ENCODE measurements at regions not wholly inside any gene's neighbourhood (a gene's known extent, or its start where the extent isn't known, plus 50 kb on each side); places are given as distances from the start of the nearest gene placed in this dataset.
"Not testable (repeated sequence)": the region's sequence is repeated elsewhere in the genome, so short reads cannot be mapped to it uniquely, and the experiment has no call there.

DNA sequence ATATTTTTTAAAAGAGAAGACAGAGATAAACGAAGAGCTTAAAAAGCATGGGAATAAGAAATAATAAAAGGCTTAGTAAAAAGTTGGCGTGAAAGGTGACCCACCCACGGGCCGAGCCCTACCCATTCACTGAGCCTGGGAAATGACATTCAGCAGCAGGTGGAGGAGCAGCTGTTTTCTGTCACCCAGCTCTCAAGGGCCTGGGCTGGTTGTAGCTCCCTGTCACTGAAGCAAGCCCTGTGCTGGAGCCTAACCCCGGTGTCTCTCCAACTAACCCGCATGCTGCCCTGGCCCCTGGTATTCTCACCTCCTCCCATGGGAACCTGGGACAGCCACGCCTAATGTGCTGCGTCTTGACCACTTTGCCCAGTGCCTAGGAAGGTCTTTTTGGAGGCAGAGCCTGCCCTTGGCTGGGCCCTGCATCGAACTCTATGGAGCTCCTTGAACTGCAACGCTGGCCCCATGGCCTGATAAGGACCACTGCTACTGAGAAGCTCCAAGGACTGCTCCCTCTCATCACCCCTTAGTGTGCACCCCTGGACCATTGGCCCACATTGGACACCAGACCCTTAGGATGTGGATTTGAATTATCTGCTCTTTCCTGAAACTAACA, 68.8 kb upstream of the IYD start:
- DNase-seq: no peak

DNA sequence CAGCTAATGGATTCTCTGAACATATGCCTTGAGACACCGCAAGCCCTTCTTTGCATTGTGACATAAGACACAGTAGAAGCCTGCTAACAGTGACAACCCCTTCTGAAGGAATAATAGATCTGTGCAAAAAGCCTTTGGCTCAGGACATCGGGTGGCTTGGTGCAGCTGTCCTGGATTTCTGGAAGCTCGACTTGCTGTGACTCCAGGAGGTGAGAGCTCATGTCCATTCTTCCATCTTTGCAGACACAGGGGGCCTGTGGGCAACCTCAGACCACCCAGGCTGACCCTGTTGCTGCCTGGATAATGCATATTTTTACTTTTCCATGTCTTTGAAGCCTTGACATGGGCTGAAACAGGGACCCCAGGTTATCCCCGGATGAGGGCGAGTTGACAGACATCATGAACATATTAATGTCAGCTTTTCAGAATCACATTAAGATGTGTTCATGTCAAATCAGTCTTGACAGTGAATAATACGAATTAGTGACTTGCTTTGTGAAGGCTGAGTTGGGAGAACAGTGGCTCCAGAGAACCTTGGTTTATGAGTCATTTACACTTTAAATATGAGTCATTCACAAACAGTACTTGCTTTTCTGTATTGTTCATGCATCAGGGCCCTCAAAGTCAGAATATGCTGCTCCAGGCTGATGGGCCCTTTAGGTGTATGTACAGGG, 66.8 kb upstream of the IYD start:
- DNase-seq: peak; percentile 62

DNA sequence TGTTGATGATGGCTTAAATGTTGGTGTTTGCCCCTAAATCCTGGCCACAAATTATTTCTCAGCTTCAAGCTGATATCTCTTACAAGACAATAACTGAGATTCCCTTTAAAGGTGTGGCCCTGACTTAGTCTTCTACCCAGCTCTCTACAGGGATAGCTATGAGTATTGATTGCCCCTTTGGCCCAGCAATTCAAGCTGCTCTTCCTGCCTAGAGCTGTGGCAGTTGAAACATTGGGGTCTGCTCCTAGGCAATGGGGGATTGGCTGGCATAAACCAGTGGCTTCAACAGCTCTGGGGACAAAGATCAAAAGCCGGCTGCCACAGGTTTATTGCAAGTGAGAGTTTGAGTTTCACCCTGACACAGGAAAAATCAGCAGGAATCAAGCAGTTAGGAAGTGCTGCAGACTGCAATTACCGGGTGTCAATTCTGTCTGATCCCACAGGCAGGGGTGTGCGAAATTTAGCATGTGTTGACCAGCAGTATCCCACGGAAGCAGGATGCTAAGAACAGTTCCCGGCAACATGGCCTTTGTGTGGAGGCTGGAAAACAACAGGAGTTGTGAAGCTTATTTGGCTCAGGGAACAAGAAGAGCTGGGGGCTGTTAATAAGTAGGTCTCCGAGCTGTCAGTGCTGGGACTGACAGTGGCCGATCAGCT, 66.2 kb upstream of the IYD start:
- peak; percentile 10 for DNase-seq

DNA sequence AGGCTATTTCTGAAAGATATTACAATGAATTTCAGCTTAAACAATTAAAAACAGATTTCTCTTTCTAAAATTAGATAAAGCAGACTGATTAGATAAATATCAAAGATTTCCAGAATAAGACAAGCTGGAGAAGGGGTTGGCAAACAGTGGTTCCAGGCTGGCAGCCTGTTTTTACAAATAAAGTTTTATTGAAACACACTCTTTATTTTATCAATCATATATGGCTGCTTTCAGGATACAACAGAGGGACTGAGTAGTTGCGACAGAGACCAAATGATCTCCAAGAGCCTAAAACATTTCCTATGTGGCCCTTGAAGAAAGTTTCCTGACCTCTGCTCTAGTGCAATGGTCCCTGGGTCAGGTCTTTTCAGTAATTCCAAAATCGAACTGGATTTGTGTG, 65.6 kb upstream of the IYD start:
- DNase-seq: no peak

DNA sequence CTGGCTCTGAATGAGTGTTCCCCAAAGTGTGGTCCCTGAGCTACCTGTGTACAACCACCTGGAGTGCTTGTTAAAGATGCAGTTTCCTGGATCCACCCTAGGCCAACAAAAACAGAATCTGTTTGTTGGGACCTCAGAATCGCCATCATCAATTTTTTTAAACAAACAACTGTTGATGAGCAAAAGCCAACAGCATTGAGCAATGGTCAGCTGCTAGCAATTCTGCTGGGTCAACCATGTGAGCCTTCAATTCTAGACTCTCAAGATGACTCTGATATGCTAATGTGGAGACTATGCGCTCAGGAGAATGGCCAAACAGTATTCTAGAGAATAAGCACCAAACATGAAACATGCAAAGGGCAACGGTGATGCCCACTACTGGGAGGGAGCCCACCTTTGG, 64.4 kb upstream of the IYD start:
- no peak for DNase-seq

DNA sequence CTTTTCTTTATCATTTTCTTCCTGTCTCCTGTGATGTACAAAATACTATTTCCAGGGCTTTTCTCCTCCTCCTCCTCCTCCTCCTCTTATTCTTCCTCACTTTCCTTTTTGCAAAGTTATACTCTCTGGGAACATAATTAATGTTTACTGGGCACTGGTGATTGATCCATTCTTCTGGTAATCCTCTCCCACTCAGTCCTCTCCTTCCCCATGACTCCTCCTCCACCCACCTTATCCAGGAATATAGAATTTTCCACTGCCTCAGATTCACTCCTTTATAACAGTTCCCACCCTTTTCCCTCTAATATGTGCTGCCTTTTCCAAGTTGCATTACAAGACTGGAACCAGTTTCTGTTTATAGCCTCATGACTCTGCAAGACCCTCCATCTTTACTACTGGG, 62.5 kb upstream of the IYD start:
- no peak for DNase-seq

DNA sequence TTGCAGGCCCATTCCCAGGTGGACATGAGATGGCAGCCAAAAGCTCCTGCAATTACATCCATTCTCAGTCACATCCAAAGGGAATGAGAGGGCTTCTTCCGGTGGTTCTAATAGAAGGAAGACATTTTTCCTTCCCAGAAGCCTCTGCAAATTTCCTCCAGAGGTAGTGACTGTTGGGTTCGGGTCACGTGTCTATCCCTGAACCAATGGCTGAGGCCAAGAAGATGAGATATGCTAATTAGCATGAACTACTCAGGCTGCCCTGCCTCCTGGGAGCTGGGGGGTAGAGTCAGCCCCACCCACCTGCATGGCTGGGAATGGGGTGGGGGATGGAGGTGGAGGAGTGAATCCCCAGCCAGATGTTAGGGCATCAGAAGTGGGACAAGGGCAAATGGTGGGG, 61.3 kb upstream of the IYD start:
- DNase-seq: no peak

DNA sequence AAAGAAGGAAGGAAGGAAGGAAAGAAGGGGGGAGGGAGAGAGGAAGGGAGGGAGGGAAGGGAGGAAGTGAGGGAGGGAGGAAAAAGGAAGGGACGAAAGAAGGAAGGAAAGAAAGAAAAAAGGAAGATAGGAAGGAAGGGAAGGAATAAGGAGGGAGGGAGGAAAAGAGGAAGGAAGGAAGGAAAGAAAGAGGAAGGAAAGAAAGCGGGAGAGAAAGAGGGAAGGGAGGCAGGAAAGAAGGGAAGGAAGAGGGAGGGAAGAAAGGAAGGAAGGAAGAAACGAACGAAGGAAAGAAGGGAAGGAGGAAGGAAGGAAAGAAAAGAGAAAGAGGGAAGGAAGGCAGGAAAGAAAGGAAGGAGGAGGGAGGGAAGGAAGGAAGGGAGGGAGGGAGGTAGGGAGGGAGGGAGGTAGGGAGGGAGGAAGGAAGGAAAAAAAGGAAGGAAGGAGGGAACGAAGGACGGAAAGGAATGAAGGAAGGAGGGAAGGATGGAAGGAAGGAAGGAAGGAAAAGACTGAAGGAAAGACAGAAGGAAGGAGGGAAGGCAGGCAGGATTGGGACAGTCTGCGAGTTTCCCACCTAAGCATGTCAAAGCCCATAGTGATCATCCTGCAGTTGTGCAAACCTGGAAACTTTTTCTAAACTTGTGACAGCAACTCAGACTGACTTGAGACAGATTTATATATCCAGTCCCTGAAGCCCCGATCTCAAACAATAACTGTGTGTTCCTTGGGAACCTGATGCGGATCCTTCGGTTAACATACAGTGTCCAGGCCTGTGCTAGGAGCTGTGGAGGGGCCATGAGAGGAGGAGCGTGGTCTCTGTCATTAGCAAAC, 59.8 kb upstream of the IYD start:
- no peak for DNase-seq

DNA sequence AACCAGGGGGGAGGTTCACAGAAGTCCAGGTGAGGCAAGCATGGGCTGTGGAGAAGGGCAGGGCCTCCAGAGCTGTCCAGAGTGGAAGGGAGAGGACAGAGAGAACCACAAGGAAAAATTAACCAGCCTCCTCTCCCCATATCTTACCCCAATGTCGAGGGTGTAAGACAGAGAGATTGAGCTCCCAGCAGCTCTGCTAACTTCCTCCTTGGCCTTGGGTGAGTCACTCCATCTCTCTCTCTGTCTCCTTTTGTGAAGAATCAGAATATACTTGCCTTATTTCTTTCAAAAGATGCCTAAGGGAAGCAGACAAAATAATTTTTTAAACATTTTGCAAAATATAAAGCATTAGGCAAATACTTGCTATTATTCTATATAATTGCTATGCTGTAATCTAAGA, 58.3 kb upstream of the IYD start:
- no peak for DNase-seq

DNA sequence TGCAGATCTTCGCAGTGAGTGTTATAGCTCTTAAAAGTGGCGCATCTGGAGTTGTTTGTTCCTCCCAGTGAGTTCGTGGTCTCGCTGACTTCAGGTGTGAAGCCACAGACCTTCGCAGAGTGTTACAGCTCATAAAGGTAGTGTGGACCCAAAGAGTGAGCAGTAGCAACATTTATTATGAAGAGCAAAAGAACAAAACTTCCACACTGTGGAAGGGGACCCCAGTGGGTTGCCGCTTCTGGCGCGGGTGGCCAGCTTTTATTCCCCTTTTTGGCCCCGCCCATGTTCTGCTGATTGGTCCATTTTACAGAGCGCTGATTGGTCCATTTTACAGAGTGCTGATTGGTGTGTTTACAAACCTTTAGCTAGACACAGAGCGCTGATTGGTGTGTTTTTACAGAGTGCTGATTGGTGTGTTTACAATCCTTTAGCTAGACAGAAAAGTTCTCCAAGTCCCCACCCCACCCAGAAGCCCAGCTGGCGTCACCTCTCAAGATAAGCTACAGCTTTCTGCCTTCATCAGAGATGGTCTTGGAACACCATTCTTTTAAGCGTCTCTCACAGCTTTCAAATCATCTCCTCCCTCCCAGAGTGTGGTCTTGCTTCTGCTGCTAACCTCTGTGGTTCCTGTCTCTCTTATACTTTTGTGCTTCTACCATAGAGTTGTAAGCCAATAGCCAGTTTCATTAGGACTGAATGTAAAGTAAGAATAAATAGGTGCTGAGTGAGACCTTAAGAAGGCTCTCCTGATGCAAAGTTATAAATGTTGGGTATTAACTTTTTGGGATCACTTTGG, 57.5 kb upstream of the IYD start:
- DNase-seq: not testable (repeated sequence)

DNA sequence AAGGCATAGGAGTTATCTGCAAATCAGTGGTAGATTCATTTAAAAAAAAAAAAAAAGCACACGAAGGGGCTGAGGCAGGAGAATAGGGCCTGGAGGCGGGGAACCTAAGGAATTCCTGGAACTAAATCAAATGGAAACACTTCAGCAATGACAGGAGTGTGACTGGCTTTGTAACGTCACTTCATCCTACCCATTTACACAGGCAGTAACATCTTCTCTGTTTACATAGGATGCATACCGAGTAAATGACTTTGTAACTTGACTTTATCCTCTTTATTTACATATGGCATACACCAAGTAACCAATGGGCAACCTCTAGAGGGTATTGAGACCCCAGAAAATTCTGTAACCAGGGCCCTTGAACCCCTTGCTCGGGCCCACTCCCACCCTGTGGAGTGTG, 56.4 kb upstream of the IYD start:
- no peak for DNase-seq

DNA sequence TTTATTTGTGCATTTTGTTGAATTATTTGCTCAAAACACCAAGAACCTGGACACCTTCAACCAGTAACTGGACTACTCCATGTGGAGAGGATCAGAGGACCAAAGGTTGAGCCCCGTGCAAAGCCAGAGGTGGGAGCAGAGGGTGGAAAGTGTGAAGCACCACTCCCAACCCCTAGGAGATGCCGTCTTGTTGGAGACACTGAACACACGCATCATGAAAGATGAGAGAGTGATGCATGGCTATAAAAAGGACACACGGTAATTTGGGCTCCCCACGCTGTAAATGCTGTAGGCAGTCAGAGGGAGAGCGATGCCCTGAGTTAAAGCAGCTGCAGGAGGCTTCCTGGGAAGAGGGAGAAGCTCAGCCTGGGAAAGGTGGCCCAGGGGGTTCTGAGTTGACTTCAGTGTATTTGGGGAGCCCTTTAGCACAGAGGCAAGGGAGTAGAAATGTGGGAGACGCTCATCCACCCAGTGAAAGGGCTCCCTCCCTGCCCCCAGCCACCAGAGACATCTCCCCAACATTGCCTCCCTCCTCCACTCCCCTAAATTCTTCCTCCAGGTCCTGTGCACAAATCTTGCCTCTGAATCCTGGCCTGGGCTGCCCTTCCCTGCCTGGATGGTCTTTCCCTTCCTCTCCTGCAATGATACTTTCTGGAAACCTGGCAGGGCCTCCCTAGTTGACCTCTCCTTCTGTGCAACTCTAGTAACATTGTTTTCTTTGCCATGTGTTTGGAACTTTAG, 55.8 kb upstream of the IYD start:
- DNase-seq: no peak

DNA sequence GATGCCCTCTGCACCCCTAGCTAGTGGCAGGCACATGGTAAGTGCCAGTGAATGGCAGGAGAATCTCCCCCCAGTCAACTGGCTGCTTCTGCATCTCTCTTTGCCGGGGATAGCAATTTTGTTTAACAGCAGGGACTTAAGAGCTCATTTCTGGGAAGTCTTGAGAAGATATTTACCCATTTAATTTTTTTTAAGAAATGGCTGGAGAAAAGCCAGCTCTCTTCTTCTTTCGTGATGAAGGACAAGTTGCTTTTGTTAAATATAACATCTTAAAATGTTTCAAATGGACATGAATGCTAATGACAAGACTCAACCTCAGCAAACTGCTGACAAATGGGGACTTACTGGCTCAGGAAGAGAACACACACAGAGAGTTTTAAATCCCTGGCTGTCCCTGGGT, 55.0 kb upstream of the IYD start:
- no peak for DNase-seq

DNA sequence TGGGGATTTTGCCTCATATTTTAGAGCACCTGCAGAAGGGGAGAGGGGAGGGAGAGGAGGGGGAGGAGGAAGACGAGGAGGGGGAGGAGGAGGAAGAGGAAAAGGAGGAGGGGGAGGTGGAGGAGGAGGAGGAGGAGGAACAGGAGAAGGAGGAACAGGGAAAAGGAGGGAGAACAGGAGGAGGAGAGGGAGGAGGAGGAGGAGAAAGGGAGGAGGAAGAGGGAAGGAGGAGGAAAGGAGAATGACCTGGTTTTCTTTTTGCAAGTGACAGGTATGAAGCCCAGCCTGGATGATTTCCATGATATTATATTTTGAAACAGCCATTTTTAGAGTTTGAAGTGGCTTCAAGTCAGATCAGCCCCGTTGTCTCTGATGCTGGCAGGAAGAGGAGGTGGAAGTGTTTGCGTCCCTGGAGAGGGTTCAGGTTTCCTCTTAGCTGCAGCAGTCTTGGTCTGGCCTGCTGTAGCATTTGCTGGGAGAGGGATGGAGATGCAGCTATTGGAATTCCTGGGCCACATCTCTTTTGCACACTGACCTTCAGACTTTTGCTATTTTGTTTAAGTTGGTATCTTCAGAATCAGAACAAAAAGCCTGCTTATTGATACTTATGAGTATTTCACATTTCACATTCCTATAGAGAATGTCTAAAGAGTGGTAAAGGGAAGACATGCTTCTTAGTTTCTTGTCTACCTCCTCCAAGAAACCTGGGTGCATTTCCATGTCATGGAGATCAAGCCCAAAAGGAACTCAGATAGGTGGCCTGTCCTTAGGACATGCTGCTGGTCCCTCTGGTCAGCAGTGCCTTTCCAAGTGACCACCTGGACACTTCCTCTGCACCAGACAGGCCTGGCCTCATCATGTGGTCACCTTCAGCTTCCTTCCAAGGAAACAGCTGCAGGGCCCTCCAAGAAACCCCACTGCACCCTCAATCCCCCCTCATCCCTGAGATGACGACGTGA, 54.3 kb upstream of the IYD start:
- no peak for DNase-seq

DNA sequence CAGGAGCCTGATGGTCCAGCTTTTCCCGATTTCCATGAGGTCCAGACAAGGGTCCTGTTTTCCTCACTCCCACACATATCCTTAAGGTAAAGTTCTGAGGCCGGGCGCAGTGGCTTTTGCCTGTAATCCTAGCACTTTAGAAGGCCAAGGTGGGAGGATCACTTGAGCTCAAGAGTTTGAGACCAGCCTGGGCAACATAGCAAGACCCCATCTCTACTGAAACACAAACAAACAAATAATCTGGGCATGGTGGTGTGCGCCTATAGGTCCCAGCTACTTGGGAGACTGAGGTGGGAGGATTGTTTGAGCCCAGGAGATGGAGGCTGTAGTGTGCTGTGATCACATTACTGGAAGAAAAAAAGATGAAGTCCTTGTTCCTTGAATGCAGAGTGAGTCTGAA, 53.2 kb upstream of the IYD start:
- DNase-seq: no peak

DNA sequence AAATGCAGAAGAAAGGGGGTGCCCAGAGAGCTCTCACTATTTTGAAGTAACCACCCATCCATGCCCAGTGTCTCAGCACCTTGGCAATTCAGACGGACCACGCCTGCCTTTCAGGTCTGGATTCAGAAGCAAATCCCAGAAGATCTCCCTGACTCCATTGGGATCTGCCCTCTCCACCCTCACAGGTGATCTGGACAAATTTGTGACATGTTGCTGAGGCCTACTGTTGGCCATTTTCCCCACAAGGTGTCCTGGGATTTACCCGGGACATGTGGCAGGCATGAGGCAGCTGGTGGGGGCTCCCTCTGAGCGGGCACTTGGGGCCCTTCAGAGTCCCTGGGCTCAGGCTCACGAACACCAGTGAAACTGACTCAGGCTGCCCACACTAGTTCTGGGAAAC, 51.9 kb upstream of the IYD start:
- no peak for DNase-seq

Data from dermis blood vessel endothelial cell (primary cell).